ENCODE measurements at regions not wholly inside any gene's neighbourhood (a gene's known extent, or its start where the extent isn't known, plus 50 kb on each side); places are given as distances from the start of the nearest gene placed in this dataset.

GRCh38 chr18:10057894-10058791 is 144.3 kb downstream of the VAPA start:
- Histone ChIP-seq H3K27ac (ENCODE audit: low read length) (peak overlapping the region; percentile 64), H3K9ac (ENCODE audit: low read length in 2 of 2) (no peak overlapping the region), H3K4me3 (ENCODE audit: low read length in 2 of 2) (peak overlapping the region in 1 of 2 donors; percentile 8), H3K27me3 (ENCODE audit: control insufficient read depth in 1 of 2, insufficient read depth in 2 of 2, low read length in 2 of 2) (no peaks in the 10 kb centered on the region), H3K36me3 (ENCODE audit: control insufficient read depth in 2 of 2, insufficient read depth in 2 of 2, low read length in 2 of 2) (no peaks in the 10 kb centered on the region), H3K4me1 (ENCODE audit: control insufficient read depth, insufficient read depth, low read length) (peaks cover 58% of the 10 kb centered on the region), H3K9me3 (ENCODE audit: control insufficient read depth in 2 of 2, low read length in 2 of 2) (no peaks in the 10 kb centered on the region)

GRCh38 chr18:10059610-10060468 is 146.0 kb downstream of the VAPA start:
- Histone ChIP-seq H3K4me3 (ENCODE audit: low read length in 2 of 2) (peak overlapping the region; percentile 0 to 55), H3K9ac (ENCODE audit: low read length in 2 of 2) (peak overlapping the region; percentile 0 to 31), H3K4me1 (ENCODE audit: control insufficient read depth, insufficient read depth, low read length) (peaks cover 51% of the 10 kb centered on the region)

GRCh38 chr18:10060469-10060782 is 146.6 kb downstream of the VAPA start:
- peak overlapping the region; percentile 63 for H3K27ac ChIP-seq (ENCODE audit: low read length)

More at GRCh38 chr18:10059610-10060468, 146.0 kb downstream of the VAPA start:
- no peaks in the 10 kb centered on the region for H3K36me3 ChIP-seq (ENCODE audit: control insufficient read depth in 2 of 2, insufficient read depth in 2 of 2, low read length in 2 of 2)
- no peaks in the 10 kb centered on the region for H3K9me3 ChIP-seq (ENCODE audit: control insufficient read depth in 2 of 2, low read length in 2 of 2)
- H3K27me3 ChIP-seq (ENCODE audit: control insufficient read depth in 1 of 2, insufficient read depth in 2 of 2, low read length in 2 of 2) = no peaks in the 10 kb centered on the region
- H3K27ac ChIP-seq (ENCODE audit: low read length) = peak overlapping the region; percentile 63

GRCh38 chr18:10060841-10061240 is 147.0 kb downstream of the VAPA start:
- Histone ChIP-seq H3K4me1 (ENCODE audit: control insufficient read depth, insufficient read depth, low read length) (peaks cover 49% of the 10 kb centered on the region), H3K27ac (ENCODE audit: low read length) (peak overlapping the region; percentile 63), H3K4me3 (ENCODE audit: low read length in 2 of 2) (no peak overlapping the region), H3K27me3 (ENCODE audit: control insufficient read depth in 1 of 2, insufficient read depth in 2 of 2, low read length in 2 of 2) (no peaks in the 10 kb centered on the region), H3K36me3 (ENCODE audit: control insufficient read depth in 2 of 2, insufficient read depth in 2 of 2, low read length in 2 of 2) (no peaks in the 10 kb centered on the region), H3K9me3 (ENCODE audit: control insufficient read depth in 2 of 2, low read length in 2 of 2) (no peaks in the 10 kb centered on the region), H3K9ac (ENCODE audit: low read length in 2 of 2) (no peak overlapping the region)

More at GRCh38 chr18:10060469-10060782, 146.6 kb downstream of the VAPA start:
- Histone ChIP-seq H3K27me3 (ENCODE audit: control insufficient read depth in 1 of 2, insufficient read depth in 2 of 2, low read length in 2 of 2) (no peaks in the 10 kb centered on the region), H3K9ac (ENCODE audit: low read length in 2 of 2) (no peak overlapping the region), H3K36me3 (ENCODE audit: control insufficient read depth in 2 of 2, insufficient read depth in 2 of 2, low read length in 2 of 2) (no peaks in the 10 kb centered on the region), H3K9me3 (ENCODE audit: control insufficient read depth in 2 of 2, low read length in 2 of 2) (no peaks in the 10 kb centered on the region), H3K4me1 (ENCODE audit: control insufficient read depth, insufficient read depth, low read length) (peaks cover 49% of the 10 kb centered on the region), H3K4me3 (ENCODE audit: low read length in 2 of 2) (no peak overlapping the region)

GRCh38 chr18:10061566-10062140 is 147.8 kb downstream of the VAPA start:
- Histone ChIP-seq H3K27ac (ENCODE audit: low read length) (peak overlapping the region; percentile 53), H3K4me3 (ENCODE audit: low read length in 2 of 2) (no peak overlapping the region), H3K36me3 (ENCODE audit: control insufficient read depth in 2 of 2, insufficient read depth in 2 of 2, low read length in 2 of 2) (no peaks in the 10 kb centered on the region), H3K27me3 (ENCODE audit: control insufficient read depth in 1 of 2, insufficient read depth in 2 of 2, low read length in 2 of 2) (no peaks in the 10 kb centered on the region), H3K4me1 (ENCODE audit: control insufficient read depth, insufficient read depth, low read length) (peaks cover 49% of the 10 kb centered on the region), H3K9ac (ENCODE audit: low read length in 2 of 2) (no peak overlapping the region), H3K9me3 (ENCODE audit: control insufficient read depth in 2 of 2, low read length in 2 of 2) (no peaks in the 10 kb centered on the region)

GRCh38 chr18:10062302-10063300 is 148.8 kb downstream of the VAPA start:
- H3K9me3 ChIP-seq (ENCODE audit: control insufficient read depth in 2 of 2, low read length in 2 of 2) = no peaks in the 10 kb centered on the region
- peak overlapping the region; percentile 53 for H3K27ac ChIP-seq (ENCODE audit: low read length)
- no peak overlapping the region for H3K4me3 ChIP-seq (ENCODE audit: low read length in 2 of 2)
- H3K9ac ChIP-seq (ENCODE audit: low read length in 2 of 2) = no peak overlapping the region
- no peaks in the 10 kb centered on the region for H3K27me3 ChIP-seq (ENCODE audit: control insufficient read depth in 1 of 2, insufficient read depth in 2 of 2, low read length in 2 of 2)
- peaks cover 50% of the 10 kb centered on the region for H3K4me1 ChIP-seq (ENCODE audit: control insufficient read depth, insufficient read depth, low read length)
- no peaks in the 10 kb centered on the region for H3K36me3 ChIP-seq (ENCODE audit: control insufficient read depth in 2 of 2, insufficient read depth in 2 of 2, low read length in 2 of 2)

- no peaks in the 10 kb centered on the region for H3K9me3 ChIP-seq (ENCODE audit: control insufficient read depth in 2 of 2, low read length in 2 of 2)
- H3K27me3 ChIP-seq (ENCODE audit: control insufficient read depth in 1 of 2, insufficient read depth in 2 of 2, low read length in 2 of 2) = no peaks in the 10 kb centered on the region
- H3K4me1 ChIP-seq (ENCODE audit: control insufficient read depth, insufficient read depth, low read length) = peaks cover 51% of the 10 kb centered on the region
- H3K36me3 ChIP-seq (ENCODE audit: control insufficient read depth in 2 of 2, insufficient read depth in 2 of 2, low read length in 2 of 2) = no peaks in the 10 kb centered on the region
- H3K27ac ChIP-seq (ENCODE audit: low read length) = no peak overlapping the region
- no peak overlapping the region for H3K9ac ChIP-seq (ENCODE audit: low read length in 2 of 2)
- H3K4me3 ChIP-seq (ENCODE audit: low read length in 2 of 2) = no peak overlapping the region
Measured at GRCh38 chr18:10063489-10063888, 149.7 kb downstream of the VAPA start.

GRCh38 chr18:10064267-10064666 is 150.5 kb downstream of the VAPA start:
- Histone ChIP-seq H3K27me3 (ENCODE audit: control insufficient read depth in 1 of 2, insufficient read depth in 2 of 2, low read length in 2 of 2) (no peaks in the 10 kb centered on the region), H3K4me3 (ENCODE audit: low read length in 2 of 2) (no peak overlapping the region), H3K36me3 (ENCODE audit: control insufficient read depth in 2 of 2, insufficient read depth in 2 of 2, low read length in 2 of 2) (no peaks in the 10 kb centered on the region), H3K9ac (ENCODE audit: low read length in 2 of 2) (no peak overlapping the region), H3K9me3 (ENCODE audit: control insufficient read depth in 2 of 2, low read length in 2 of 2) (no peaks in the 10 kb centered on the region), H3K4me1 (ENCODE audit: control insufficient read depth, insufficient read depth, low read length) (peaks cover 53% of the 10 kb centered on the region), H3K27ac (ENCODE audit: low read length) (no peak overlapping the region)

GRCh38 chr18:10065296-10065695 is 151.5 kb downstream of the VAPA start:
- no peaks in the 10 kb centered on the region for H3K36me3 ChIP-seq (ENCODE audit: control insufficient read depth in 2 of 2, insufficient read depth in 2 of 2, low read length in 2 of 2)
- H3K27me3 ChIP-seq (ENCODE audit: control insufficient read depth in 1 of 2, insufficient read depth in 2 of 2, low read length in 2 of 2) = no peaks in the 10 kb centered on the region
- no peaks in the 10 kb centered on the region for H3K9me3 ChIP-seq (ENCODE audit: control insufficient read depth in 2 of 2, low read length in 2 of 2)
- no peak overlapping the region for H3K9ac ChIP-seq (ENCODE audit: low read length in 2 of 2)
- H3K27ac ChIP-seq (ENCODE audit: low read length) = no peak overlapping the region
- peaks cover 45% of the 10 kb centered on the region for H3K4me1 ChIP-seq (ENCODE audit: control insufficient read depth, insufficient read depth, low read length)
- H3K4me3 ChIP-seq (ENCODE audit: low read length in 2 of 2) = no peak overlapping the region

Data from stomach smooth muscle (tissue), 2 donors.